Right kidney (tissue), 1 donor: ENCODE measurements at regions not wholly inside any gene's neighbourhood (a gene's known extent, or its start where the extent isn't known, plus 50 kb on each side); places are given as distances from the start of the nearest gene placed in this dataset.
"Not testable (repeated sequence)": the region's sequence is repeated elsewhere in the genome, so short reads cannot be mapped to it uniquely, and the experiment has no call there.

Source experiments
- DNase-seq: peaks from one replicate; pipeline ENCODE4 v3.0.0-alpha.2; 2016

- DNase-seq: no peak
Measured at GRCh38 chr2:181790716-181791649, 100.5 kb upstream of the ITPRID2 start.

GRCh38 chr2:181792906-181793305 is 98.6 kb upstream of the ITPRID2 start:
- DNase-seq: no peak

GRCh38 chr2:181798022-181798421 is 93.5 kb upstream of the ITPRID2 start:
- DNase-seq: no peak

GRCh38 chr2:181802300-181802699 is 89.2 kb upstream of the ITPRID2 start:
- not testable (repeated sequence) for DNase-seq

GRCh38 chr2:181803903-181804799 is 87.4 kb upstream of the ITPRID2 start:
- not testable (repeated sequence) for DNase-seq

GRCh38 chr2:181805228-181806038 is 86.1 kb upstream of the ITPRID2 start:
- no peak for DNase-seq

GRCh38 chr2:181806039-181806392 is 85.5 kb upstream of the ITPRID2 start:
- no peak for DNase-seq

- DNase-seq: no peak
Measured at GRCh38 chr2:181807526-181807925, 84.0 kb upstream of the ITPRID2 start.

- peak; percentile 28 for DNase-seq
Measured at GRCh38 chr2:181810823-181811695, 80.5 kb upstream of the ITPRID2 start.

GRCh38 chr2:181812106-181812743 is 79.3 kb upstream of the ITPRID2 start:
- DNase-seq: no peak

- no peak for DNase-seq
Measured at GRCh38 chr2:181814057-181814491, 77.5 kb upstream of the ITPRID2 start.

- DNase-seq: no peak
Measured at GRCh38 chr2:181817509-181817908, 74.0 kb upstream of the ITPRID2 start.

- DNase-seq: no peak
Measured at GRCh38 chr2:181818058-181818680, 73.4 kb upstream of the ITPRID2 start.

GRCh38 chr2:181818840-181819239 is 72.7 kb upstream of the ITPRID2 start:
- DNase-seq: no peak

- DNase-seq: no peak
Measured at GRCh38 chr2:181821049-181821448, 70.5 kb upstream of the ITPRID2 start.

GRCh38 chr2:181822097-181822496 is 69.4 kb upstream of the ITPRID2 start:
- DNase-seq: no peak

- no peak for DNase-seq
Measured at GRCh38 chr2:181823405-181823804, 68.1 kb upstream of the ITPRID2 start.

GRCh38 chr2:181828122-181828705 is 63.3 kb upstream of the ITPRID2 start:
- no peak for DNase-seq

- DNase-seq: no peak
Measured at GRCh38 chr2:181829230-181829629, 62.3 kb upstream of the ITPRID2 start.

- no peak for DNase-seq
Measured at GRCh38 chr2:181832015-181832414, 59.5 kb upstream of the ITPRID2 start.
